Thoracic aorta (tissue), 2 donors: ENCODE measurements at regions not wholly inside any gene's neighbourhood (a gene's known extent, or its start where the extent isn't known, plus 50 kb on each side); places are given as distances from the start of the nearest gene placed in this dataset.

Experiments
- ATAC-seq: fragments of 150-250 bp; one replicate; pipeline ENCODE4 v1.8.0; 2017; ENCODE audit warnings: low read depth; ENCODE audit not compliant: insufficient number of reproducible peaks, low FRiP score
- DNase-seq: peaks from one replicate; pipeline ENCODE4 v3.0.0-alpha.2; 2020; ENCODE audit warnings: low spot score
- H3K27ac ChIP-seq, 2 donors: fragments of 200-600 bp; sonication (generic); 1 replicate in 1 of 2; 2 replicates in 1 of 2; pipeline ENCODE4 v1.5.1; 2016; ENCODE audit warnings: mild to moderate bottlenecking in 2 of 2, moderate library complexity in 2 of 2
- H3K27me3 ChIP-seq: fragments of 200-600 bp; sonication (generic); replicated peaks from 2 replicates; pipeline ENCODE4 v1.6.0; 2016; ENCODE audit warnings: mild to moderate bottlenecking; ENCODE audit not compliant: insufficient read depth
- H3K36me3 ChIP-seq: fragments of 200-600 bp; sonication (generic); one replicate; pipeline ENCODE4 v1.5.1; 2016
- H3K4me1 ChIP-seq, 2 donors: fragments of 200-600 bp; sonication (generic); 1 replicate in 1 of 2; 2 replicates in 1 of 2; pipeline versions ENCODE4 v1.5.1 to v1.6.0; 2016; ENCODE audit warnings: low read depth in 2 of 2, mild to moderate bottlenecking in 1 of 2; ENCODE audit not compliant: control insufficient read depth in 1 of 2
- H3K4me3 ChIP-seq: fragments of 200-600 bp; sonication (generic); 2 replicates; pipeline ENCODE4 v1.5.1; 2016; ENCODE audit warnings: mild to moderate bottlenecking
- H3K9me3 ChIP-seq: fragments of 200-600 bp; sonication (generic); 2 replicates; pipeline ENCODE4 v1.5.1; 2016
- TF ChIP-seq, protein P1 (sequence below): fragments of 200-600 bp; sonication (generic); IDR thresholded peaks from one replicate; pipeline ENCODE4 v1.5.1; 2019; ENCODE audit warnings: antibody characterized with exemption

DNA sequence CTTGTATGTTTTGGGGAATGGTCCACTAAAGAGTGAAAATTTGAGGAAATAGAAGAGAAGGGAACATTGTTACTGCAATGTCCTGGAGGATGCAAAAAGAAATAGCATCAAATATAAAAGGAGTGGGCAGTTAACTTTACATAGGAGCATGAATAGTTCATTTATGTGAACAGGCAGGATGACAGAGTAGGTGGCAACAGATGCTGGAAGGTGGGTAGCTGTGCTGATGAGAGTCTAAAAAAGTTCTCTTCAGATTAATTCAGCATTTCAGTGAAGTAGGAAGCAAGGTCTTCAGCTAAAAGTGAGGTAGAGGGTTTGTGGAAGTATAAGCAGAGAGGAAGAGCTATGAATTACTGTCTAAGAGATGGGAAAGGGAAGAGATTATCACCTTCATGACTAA is 276.5 kb downstream of the KIF2B start:
- DNase-seq (no peak), ATAC-seq (no peak)
- Histone ChIP-seq H3K4me3 (no peak overlapping the region), H3K4me1 (no peaks in the 10 kb centered on the region), H3K27ac (no peak overlapping the region), H3K27me3 (no peaks in the 10 kb centered on the region), H3K36me3 (no peaks in the 10 kb centered on the region), H3K9me3 (peaks cover 6% of the 10 kb centered on the region)
- TF ChIP-seq, protein P1, sequence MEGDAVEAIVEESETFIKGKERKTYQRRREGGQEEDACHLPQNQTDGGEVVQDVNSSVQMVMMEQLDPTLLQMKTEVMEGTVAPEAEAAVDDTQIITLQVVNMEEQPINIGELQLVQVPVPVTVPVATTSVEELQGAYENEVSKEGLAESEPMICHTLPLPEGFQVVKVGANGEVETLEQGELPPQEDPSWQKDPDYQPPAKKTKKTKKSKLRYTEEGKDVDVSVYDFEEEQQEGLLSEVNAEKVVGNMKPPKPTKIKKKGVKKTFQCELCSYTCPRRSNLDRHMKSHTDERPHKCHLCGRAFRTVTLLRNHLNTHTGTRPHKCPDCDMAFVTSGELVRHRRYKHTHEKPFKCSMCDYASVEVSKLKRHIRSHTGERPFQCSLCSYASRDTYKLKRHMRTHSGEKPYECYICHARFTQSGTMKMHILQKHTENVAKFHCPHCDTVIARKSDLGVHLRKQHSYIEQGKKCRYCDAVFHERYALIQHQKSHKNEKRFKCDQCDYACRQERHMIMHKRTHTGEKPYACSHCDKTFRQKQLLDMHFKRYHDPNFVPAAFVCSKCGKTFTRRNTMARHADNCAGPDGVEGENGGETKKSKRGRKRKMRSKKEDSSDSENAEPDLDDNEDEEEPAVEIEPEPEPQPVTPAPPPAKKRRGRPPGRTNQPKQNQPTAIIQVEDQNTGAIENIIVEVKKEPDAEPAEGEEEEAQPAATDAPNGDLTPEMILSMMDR, result no peak

DNA sequence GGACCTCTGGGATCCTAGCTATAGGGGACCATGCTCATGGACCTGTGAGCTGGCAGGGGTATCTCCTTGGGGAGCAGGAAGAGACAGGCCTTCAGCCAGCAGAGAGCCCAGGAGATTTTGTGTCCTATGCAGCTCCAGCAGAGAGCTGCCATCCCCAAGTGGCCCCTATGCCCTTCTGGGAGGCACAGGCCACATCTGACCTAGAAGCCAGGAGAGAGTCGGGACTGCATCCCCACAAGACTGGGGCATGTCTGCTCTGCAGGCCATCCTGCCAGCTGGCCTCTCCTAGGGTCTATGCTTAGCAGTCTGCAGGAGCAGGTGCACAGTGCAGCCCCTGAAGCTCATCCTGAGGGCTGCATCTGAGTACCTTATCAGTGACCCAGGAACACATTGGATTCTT is 279.5 kb downstream of the KIF2B start:
- DNase-seq, result no peak
- Histone ChIP-seq H3K36me3 (no peaks in the 10 kb centered on the region), H3K27me3 (no peaks in the 10 kb centered on the region), H3K9me3 (peaks cover 6% of the 10 kb centered on the region), H3K4me3 (no peak overlapping the region), H3K4me1 (no peaks in the 10 kb centered on the region), H3K27ac (no peak overlapping the region)
- no peak for ATAC-seq
- TF ChIP-seq, protein P1, result no peak

DNA sequence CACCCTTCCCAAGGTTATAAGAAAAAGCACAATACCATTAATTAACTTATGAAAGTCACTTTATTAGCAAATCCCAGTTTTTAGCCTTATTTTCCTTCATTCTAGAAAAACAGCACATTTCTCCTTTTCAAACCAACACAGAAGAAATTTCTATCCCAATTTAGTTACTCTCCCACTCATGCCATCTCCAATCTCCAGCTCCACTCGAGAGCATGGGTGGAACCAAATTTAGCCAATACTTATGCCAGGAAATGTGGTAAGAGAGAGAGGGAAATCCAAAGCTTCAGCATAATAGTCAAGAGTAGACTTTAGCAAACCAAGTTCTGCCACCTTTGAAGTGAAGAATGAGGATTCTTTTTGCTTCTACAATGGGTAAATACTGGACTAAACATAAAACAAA is 288.8 kb downstream of the KIF2B start:
- no peaks in the 10 kb centered on the region for H3K9me3 ChIP-seq
- no peak for DNase-seq
- H3K4me3 ChIP-seq, result no peak overlapping the region
- no peaks in the 10 kb centered on the region for H3K4me1 ChIP-seq
- no peaks in the 10 kb centered on the region for H3K27me3 ChIP-seq
- TF ChIP-seq, protein P1, result no peak
- H3K36me3 ChIP-seq, result no peaks in the 10 kb centered on the region
- no peak for ATAC-seq
- H3K27ac ChIP-seq, result no peak overlapping the region

DNA sequence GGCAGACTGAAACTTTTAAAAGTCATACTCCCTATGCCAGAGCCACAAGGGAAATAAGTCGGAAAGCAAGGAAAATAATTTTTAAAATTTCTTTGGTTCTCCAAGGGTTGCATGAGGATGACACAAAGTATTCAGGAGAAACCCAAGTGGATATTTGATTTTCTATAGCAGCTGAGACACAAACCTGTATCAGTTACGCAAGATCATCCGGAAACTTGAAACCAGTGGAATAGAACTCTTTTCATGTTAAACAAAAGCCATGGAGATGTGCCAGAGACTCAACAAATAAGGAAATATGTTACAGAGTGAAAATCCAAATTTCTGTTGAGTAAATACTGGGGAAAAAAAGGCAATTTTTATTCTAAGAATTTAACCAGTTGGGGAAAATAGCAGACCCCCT is 294.7 kb downstream of the KIF2B start:
- no peak for ATAC-seq
- Histone ChIP-seq H3K27ac (no peak overlapping the region), H3K36me3 (no peaks in the 10 kb centered on the region), H3K4me3 (no peak overlapping the region), H3K27me3 (no peaks in the 10 kb centered on the region), H3K9me3 (no peaks in the 10 kb centered on the region), H3K4me1 (no peaks in the 10 kb centered on the region)
- no peak for DNase-seq
- TF ChIP-seq, protein P1, result no peak

DNA sequence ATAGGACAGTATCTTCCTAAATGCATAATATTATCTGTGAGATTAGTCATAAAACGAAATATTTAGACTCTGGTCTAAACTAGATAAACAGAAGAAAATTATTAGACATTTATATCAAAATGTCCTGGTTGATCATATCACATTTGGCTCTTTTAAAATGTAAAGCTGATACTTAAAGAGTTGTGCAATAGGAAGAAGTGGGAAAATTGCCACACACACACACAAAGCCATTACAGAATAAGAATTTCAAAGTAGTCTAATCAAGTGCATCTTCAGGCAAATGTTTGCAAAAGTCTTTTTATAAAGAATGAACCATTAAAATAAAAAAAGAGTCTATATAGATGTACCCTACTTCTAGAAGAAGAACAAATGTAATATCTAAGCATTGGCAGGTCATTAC is 301.7 kb downstream of the KIF2B start:
- Histone ChIP-seq H3K4me1 (no peaks in the 10 kb centered on the region), H3K36me3 (no peaks in the 10 kb centered on the region), H3K27me3 (no peaks in the 10 kb centered on the region), H3K27ac (no peak overlapping the region), H3K9me3 (peaks cover 5% of the 10 kb centered on the region), H3K4me3 (no peak overlapping the region)
- no peak for DNase-seq
- TF ChIP-seq, protein P1, result no peak
- no peak for ATAC-seq
